ENCODE measurements at regions not wholly inside any gene's neighbourhood (a gene's known extent, or its start where the extent isn't known, plus 50 kb on each side); places are given as distances from the start of the nearest gene placed in this dataset.
"Not testable (repeated sequence)": the region's sequence is repeated elsewhere in the genome, so short reads cannot be mapped to it uniquely, and the experiment has no call there.

DNA sequence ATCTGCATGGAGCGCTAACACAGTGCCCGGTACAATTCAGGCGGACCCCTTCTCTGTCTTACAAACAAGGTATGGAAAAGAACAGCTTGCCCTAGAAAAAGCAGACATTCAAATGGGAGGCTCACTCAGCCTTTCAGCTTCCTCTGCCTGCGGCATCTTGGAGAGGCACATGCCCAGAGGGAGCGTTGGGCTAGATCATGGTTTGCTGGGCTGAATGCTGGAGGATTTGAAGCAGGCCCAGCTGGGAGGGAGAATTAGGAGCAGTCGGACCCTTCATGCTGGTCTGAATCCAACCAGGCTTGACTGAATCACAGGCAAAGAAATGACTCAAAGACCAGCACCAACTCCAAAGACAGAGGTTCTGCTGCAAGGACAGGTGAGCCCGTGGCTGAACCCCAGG is 286.7 kb upstream of the FRG1 start:
- intact Hi-C loops (cut with DNase I; ENCODE audit: low total_unique reads); H3K27ac ChIP-seq: not testable (repeated sequence)

GRCh38 chr4:189654396-189654795 is 286.3 kb upstream of the FRG1 start:
- H3K4me3 ChIP-seq; H3K4me1 ChIP-seq; H3K27ac ChIP-seq; intact Hi-C loops (cut with DNase I; ENCODE audit: low total_unique reads); H3K36me3 ChIP-seq; H3K27me3 ChIP-seq; DNase-seq; H3K9me3 ChIP-seq: not testable (repeated sequence)

More for the DNA sequence above, 286.7 kb upstream of the FRG1 start:
- not testable (repeated sequence) for H3K27me3 ChIP-seq, H3K9me3 ChIP-seq, H3K4me3 ChIP-seq, H3K4me1 ChIP-seq, H3K36me3 ChIP-seq, DNase-seq

- H3K36me3 ChIP-seq; H3K27ac ChIP-seq; H3K27me3 ChIP-seq; H3K9me3 ChIP-seq; intact Hi-C loops (cut with DNase I; ENCODE audit: low total_unique reads); DNase-seq; H3K4me3 ChIP-seq; H3K4me1 ChIP-seq: not testable (repeated sequence)
Measured at GRCh38 chr4:189655817-189656216, 284.9 kb upstream of the FRG1 start.

DNA sequence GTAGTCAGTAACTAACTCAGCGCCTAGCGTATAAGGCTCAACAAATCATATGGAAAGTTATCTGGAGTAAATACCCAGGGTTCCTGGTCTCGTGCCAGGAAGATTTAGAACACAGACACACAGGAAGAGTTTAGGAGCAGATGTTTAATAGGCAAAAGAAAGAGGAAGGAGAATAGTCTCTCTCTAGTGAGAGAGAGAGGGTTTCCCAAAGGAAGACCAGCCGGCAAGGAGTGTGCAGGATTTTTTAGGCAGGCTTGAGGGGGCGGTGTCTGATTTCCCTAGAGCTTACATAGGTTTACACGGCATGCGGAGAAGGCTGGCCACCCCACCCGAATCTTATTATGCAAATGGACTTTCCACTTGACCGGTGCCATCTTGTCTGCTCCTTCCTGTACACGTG is 284.0 kb upstream of the FRG1 start:
- intact Hi-C loops (cut with DNase I; ENCODE audit: low total_unique reads): no loop called here
- no peak for TF ChIP-seq POLR2A (IDR thresholded peaks at IDR 0.05)
- TF ChIP-seq, protein P1, sequence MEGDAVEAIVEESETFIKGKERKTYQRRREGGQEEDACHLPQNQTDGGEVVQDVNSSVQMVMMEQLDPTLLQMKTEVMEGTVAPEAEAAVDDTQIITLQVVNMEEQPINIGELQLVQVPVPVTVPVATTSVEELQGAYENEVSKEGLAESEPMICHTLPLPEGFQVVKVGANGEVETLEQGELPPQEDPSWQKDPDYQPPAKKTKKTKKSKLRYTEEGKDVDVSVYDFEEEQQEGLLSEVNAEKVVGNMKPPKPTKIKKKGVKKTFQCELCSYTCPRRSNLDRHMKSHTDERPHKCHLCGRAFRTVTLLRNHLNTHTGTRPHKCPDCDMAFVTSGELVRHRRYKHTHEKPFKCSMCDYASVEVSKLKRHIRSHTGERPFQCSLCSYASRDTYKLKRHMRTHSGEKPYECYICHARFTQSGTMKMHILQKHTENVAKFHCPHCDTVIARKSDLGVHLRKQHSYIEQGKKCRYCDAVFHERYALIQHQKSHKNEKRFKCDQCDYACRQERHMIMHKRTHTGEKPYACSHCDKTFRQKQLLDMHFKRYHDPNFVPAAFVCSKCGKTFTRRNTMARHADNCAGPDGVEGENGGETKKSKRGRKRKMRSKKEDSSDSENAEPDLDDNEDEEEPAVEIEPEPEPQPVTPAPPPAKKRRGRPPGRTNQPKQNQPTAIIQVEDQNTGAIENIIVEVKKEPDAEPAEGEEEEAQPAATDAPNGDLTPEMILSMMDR (IDR thresholded peaks at IDR 0.05): no peak
- DNase-seq: no peak

DNA sequence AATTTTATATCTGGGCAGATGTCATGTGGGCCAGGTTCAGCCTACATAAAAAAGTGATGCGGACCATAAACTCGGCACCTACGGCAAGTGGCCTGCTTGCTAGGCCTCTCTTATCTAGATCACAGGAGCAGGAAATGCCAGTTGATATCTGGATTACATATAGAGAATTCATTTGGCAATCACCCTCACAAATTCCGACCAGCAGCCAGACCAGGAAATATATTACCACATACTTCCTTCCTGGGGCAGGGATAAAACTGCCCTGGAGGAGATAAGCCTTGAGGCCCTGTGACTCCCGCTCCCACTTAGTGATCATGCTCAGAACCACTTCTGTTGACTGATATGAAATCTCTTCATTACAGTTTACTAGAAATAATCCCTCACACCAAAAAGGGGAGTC is 282.4 kb upstream of the FRG1 start:
- intact Hi-C loops (cut with DNase I; ENCODE audit: low total_unique reads); H3K27ac ChIP-seq; DNase-seq: not testable (repeated sequence)

More for the DNA sequence above, 284.0 kb upstream of the FRG1 start:
- no peaks in the 10 kb centered on the region for H3K4me1 ChIP-seq
- H3K4me3 ChIP-seq: no peak overlapping the region
- no peaks in the 10 kb centered on the region for H3K27me3 ChIP-seq
- H3K9me3 ChIP-seq: no peaks in the 10 kb centered on the region
- no peak overlapping the region for H3K27ac ChIP-seq
- H3K36me3 ChIP-seq: no peaks in the 10 kb centered on the region

GRCh38 chr4:189658831-189659230 is 281.8 kb upstream of the FRG1 start:
- H3K9me3 ChIP-seq; H3K36me3 ChIP-seq; H3K27ac ChIP-seq; H3K4me1 ChIP-seq; intact Hi-C loops (cut with DNase I; ENCODE audit: low total_unique reads); H3K27me3 ChIP-seq; H3K4me3 ChIP-seq; DNase-seq: not testable (repeated sequence)

More for the DNA sequence above, 282.4 kb upstream of the FRG1 start:
- H3K9me3 ChIP-seq, H3K4me3 ChIP-seq, H3K4me1 ChIP-seq, H3K27me3 ChIP-seq, H3K36me3 ChIP-seq: not testable (repeated sequence)

GRCh38 chr4:189659287-189659686 is 281.4 kb upstream of the FRG1 start:
- Histone ChIP-seq H3K27ac (no peak overlapping the region), H3K36me3 (no peaks in the 10 kb centered on the region), H3K4me1 (no peaks in the 10 kb centered on the region), H3K27me3 (no peaks in the 10 kb centered on the region), H3K4me3 (no peak overlapping the region), H3K9me3 (no peaks in the 10 kb centered on the region)
- no peak for TF ChIP-seq POLR2A (IDR thresholded peaks at IDR 0.05)
- TF ChIP-seq, protein P1 (IDR thresholded peaks at IDR 0.05): no peak
- DNase-seq: no peak
- intact Hi-C loops (cut with DNase I; ENCODE audit: low total_unique reads): no loop called here

DNA sequence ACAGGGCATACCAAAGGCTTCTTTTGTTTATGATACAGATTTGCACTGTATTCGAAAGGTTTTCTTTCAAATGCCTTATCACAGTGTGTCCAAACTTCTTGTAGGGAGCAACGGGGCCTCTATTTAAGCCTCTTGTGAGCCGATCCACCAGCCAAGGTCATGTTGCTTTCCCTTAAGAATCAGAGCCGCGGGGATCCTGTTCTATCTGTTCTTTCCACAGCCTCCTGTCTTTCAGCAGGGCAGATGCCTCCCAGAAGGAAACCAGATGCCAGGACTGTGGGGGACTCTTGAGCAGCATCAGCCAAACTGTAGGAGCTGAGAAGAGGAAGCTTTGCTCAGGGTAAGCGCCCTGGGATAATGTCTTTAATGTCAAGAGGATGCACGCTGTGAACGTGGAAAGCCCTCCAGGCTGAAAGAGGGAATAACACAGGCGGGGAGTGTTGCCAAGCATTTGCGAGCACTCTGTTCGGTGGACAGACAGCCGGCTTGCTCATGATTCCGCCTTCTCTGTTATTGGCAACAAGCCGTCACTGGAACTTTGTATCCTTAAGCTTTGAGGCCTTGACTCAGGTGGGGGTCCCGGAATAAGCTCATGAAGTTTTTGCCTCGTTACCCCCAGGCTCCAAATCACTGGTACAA is 279.8 kb upstream of the FRG1 start:
- Histone ChIP-seq H3K27me3 (no peaks in the 10 kb centered on the region), H3K36me3 (no peaks in the 10 kb centered on the region), H3K4me3 (no peak overlapping the region), H3K9me3 (no peaks in the 10 kb centered on the region), H3K4me1 (no peaks in the 10 kb centered on the region), H3K27ac (no peak overlapping the region)
- intact Hi-C loops (cut with DNase I; ENCODE audit: low total_unique reads): no loop called here
- TF ChIP-seq POLR2A (IDR thresholded peaks at IDR 0.05): no peak
- no peak for DNase-seq
